ENCODE measurements at regions not wholly inside any gene's neighbourhood (a gene's known extent, or its start where the extent isn't known, plus 50 kb on each side); places are given as distances from the start of the nearest gene placed in this dataset.

DNA sequence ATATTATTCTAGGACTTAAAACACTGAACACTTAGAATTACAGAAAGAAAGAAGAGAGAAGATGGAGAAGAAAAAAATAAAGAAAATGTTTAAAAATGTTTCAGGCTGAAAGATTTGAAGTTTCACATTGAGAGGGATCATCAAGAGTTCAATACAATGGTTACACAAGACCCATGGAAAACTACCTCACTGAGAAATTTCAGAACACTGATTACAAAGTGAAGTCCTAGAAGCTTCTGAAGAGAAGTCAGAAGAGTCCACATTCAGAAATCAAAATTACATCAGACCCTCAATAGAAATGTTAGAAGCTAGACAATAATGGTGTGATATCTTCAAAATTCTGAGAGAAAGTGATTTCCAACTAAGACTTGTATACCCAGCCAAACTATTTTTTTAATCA is 196.1 kb downstream of the MACC1 start (continued):
- no peak for TF ChIP-seq ZNF462 (CRISPR knock-in tag; IDR thresholded peaks at IDR 0.05)
- no peak for TF ChIP-seq ZNF114 (CRISPR knock-in tag; IDR thresholded peaks at IDR 0.05)
- TF ChIP-seq STAT1 (IDR thresholded peaks at IDR 0.05; ENCODE audit: unreplicated experiment) = no peak
- TF ChIP-seq ETS1 (IDR thresholded peaks at IDR 0.05) = no peak

DNA sequence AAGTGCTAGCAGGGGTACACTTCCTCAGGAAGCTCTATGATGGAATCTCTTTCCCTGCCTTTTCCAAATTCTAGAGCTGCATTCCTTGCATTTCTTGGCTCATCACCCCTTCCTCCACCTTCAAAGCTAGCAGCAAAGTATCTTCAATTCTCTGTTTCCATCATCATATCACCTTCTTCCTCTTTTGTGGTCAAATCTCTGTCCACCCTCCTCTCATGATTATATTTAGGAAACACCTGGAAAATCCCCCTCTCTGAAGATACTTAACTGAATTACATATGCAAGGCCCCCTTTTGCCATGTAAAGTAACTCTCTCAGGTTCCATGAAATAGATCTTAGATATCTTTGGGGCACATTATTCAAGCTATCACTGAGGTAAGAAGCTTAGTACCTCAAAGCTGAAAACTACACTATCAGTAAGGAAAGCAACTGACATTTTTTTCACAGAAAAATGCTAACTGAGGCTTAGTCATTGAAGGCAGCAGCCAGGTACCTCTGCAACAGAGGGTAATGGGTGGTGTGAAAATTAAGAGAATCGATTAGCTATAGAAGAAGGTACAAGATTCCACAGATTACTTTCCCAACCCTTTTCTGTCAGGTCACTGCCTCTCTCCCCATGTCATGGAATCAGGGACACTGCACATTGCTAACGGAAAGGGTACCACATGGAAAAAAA is 197.3 kb downstream of the MACC1 start:
- H3K79me2 ChIP-seq (replicated peaks; ENCODE audit: insufficient read depth) = peaks cover 6% of the 10 kb centered on the region; the same call in 1 of the 2 replicates
- peaks cover 5% of the 10 kb centered on the region; the same call in 1 of the 3 replicates for H3K9me3 Mint-ChIP-seq
- TF ChIP-seq ZNF462 (CRISPR knock-in tag; IDR thresholded peaks at IDR 0.05) (peak; percentile 91), CREB1 (CRISPR knock-in tag; IDR thresholded peaks at IDR 0.05; ENCODE audit: low read depth) (no peak), ETS1 (IDR thresholded peaks at IDR 0.05) (0 out of 2 replicates have a peak, but pooled peaks have one; percentile 39), NANOG (IDR thresholded peaks at IDR 0.05; ENCODE audit: borderline replicate concordance) (peak; percentile 76; the same call in 1 of the 2 replicates)

More for the DNA sequence above, 197.3 kb downstream of the MACC1 start:
- Histone ChIP-seq H3K4me3 (peak overlapping the region; percentile 0; the same call in 1 of the 2 replicates), H2AFZ (no peak overlapping the region), H3K36me3 (ENCODE audit: insufficient read depth) (no peaks in the 10 kb centered on the region), H3F3A (replicated peaks; ENCODE audit: low read depth) (no peaks in the 10 kb centered on the region), H3K27me3 (ENCODE audit: insufficient read depth) (no peaks in the 10 kb centered on the region), H3K27ac (ENCODE audit: low read depth) (peak overlapping the region; percentile 94), H4K20me1 (replicated peaks; ENCODE audit: insufficient read depth) (no peaks in the 10 kb centered on the region), H3K4me2 (peak overlapping the region; percentile 6), H3K9me2 (ENCODE audit: insufficient read depth) (no peaks in the 10 kb centered on the region), H3K4me1 (ENCODE audit: insufficient read depth) (peaks cover 66% of the 10 kb centered on the region)
- DNase-seq (ENCODE audit: low spot score) = peak; percentile 88
- H3K27ac Mint-ChIP-seq = peak overlapping the region; percentile 76
- peaks cover 30% of the 10 kb centered on the region for H3K36me3 Mint-ChIP-seq (ENCODE audit: low read depth)
- peaks cover 1% of the 10 kb centered on the region for H3K27me3 Mint-ChIP-seq (ENCODE audit: insufficient read depth, low read depth, poor library complexity)
- ATAC-seq = peak; percentile 90
- H3K4me1 Mint-ChIP-seq = peaks cover 39% of the 10 kb centered on the region
- peak overlapping the region; percentile 13; the same call in 2 of the 3 replicates for H3K4me3 Mint-ChIP-seq

Data from GM23338 (cell line).